OCI-LY7 (cell line): ENCODE measurements at regions not wholly inside any gene's neighbourhood (a gene's known extent, or its start where the extent isn't known, plus 50 kb on each side); places are given as distances from the start of the nearest gene placed in this dataset.

Experiments
- EZH2phosphoT487 ChIP-seq: fragments of 200-600 bp; sonication (generic); IDR thresholded peaks from 2 replicates; pipeline ENCODE4 v1.6.1; 2018; ENCODE audit warnings: low read depth, borderline replicate concordance, mild to moderate bottlenecking, mixed run types, antibody characterized with exemption, low read length, moderate library complexity, mixed read lengths
- TF ChIP-seq, protein P1 (sequence below): fragments of 200-600 bp; sonication (generic); conservative IDR thresholded peaks from 2 replicates; pipeline ENCODE4 v1.5.1; 2014; ENCODE audit warnings: mild to moderate bottlenecking, antibody characterized with exemption, low read length, moderate library complexity, mixed read lengths

DNA sequence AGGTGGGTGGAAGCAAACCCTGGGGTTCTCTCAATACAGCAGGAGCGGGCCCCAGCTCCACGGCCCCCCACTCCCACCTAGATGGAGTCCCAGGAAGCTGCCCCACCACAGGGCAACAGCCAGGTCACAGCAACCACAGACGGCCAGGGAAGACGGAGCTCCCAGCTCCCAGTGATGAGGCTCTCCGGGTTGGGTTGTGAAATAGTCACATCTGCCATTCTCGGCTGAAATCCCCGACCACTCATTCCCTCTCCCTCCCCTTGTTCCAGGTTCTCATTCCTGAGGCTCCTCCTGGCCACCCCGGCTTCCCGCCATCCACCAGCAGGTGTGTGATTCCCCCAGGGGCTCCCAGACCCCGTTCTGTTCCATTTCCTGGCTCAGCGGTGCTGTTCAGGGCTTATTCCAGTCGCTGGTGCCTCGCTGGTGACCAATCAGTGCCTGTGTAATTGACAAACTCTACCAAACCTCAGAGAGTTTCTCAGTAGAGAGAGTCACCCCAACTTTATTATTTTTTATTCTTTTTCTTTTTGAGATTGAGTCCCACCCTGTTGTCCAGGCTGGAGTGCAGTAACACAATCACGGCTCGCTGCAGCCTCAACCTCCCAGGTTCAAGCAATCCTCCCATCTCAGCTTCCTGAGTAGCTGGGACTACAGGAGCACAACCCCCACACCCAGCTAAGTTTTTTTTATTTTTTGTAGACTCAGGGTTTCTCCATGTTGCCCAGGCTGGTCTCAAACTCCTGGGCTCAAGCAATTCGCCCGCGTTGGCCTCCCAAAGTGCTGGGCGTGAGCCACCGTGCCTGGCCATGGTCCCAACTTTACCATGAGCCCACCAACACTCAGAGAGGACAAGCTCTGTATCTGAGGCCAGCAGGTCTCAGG is 63.2 kb downstream of the SHANK2 start:
- TF ChIP-seq, protein P1, sequence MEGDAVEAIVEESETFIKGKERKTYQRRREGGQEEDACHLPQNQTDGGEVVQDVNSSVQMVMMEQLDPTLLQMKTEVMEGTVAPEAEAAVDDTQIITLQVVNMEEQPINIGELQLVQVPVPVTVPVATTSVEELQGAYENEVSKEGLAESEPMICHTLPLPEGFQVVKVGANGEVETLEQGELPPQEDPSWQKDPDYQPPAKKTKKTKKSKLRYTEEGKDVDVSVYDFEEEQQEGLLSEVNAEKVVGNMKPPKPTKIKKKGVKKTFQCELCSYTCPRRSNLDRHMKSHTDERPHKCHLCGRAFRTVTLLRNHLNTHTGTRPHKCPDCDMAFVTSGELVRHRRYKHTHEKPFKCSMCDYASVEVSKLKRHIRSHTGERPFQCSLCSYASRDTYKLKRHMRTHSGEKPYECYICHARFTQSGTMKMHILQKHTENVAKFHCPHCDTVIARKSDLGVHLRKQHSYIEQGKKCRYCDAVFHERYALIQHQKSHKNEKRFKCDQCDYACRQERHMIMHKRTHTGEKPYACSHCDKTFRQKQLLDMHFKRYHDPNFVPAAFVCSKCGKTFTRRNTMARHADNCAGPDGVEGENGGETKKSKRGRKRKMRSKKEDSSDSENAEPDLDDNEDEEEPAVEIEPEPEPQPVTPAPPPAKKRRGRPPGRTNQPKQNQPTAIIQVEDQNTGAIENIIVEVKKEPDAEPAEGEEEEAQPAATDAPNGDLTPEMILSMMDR = no peak
- no peak for TF ChIP-seq EZH2phosphoT487
